ENCODE measurements at regions not wholly inside any gene's neighbourhood (a gene's known extent, or its start where the extent isn't known, plus 50 kb on each side); places are given as distances from the start of the nearest gene placed in this dataset.

- H3K4me2 ChIP-seq (ENCODE audit: low read depth, low read length) = no peak overlapping the region
- no CpG with 5 or more reads among the region's 1 CpG for WGBS, 2 experiments (ENCODE audit: extremely low coverage in 2 of 2, insufficient read length in 1 of 2)
- BruUV-seq (replicated peaks) = no TSS peak
Measured at GRCh38 chr5:145466533-145466932, 368.6 kb downstream of the PRELID2 start.

More at GRCh38 chr5:145466533-145466932, 368.6 kb downstream of the PRELID2 start:
- no peak overlapping the region for H2AK9ac ChIP-seq (replicated peaks; ENCODE audit: low read depth, low read length, poor library complexity)
- no peak overlapping the region for H3K4ac ChIP-seq (ENCODE audit: low read depth, low read length)
- H3K27me3 ChIP-seq (ENCODE audit: control insufficient read depth, insufficient read depth, low read length) = no peaks in the 10 kb centered on the region
- no peak overlapping the region for H2AK5ac ChIP-seq (ENCODE audit: low read depth, low read length)
- DNase-seq = no peak
- H2BK15ac ChIP-seq (ENCODE audit: low read depth, low read length) = no peak overlapping the region
- dilution Hi-C loops (cut with HindIII; ENCODE audit: low sequenced_read_pairs, unreplicated experiment) (no loop called here), in situ Hi-C loops (cut with MboI; ENCODE audit: low sequenced_read_pairs) (no loop called here), intact Hi-C loops (cut with micrococcal nuclease) (no loop called here)
- TF ChIP-seq MAZ (IDR thresholded peaks at IDR 0.05; ENCODE audit: borderline replicate concordance, low read depth, low read length) (no peak), NFE2L2 (IDR thresholded peaks at IDR 0.05; ENCODE audit: low read depth, low read length) (no peak), CHD1 (IDR thresholded peaks at IDR 0.05; ENCODE audit: low read depth, low read length) (no peak), FOS (IDR thresholded peaks at IDR 0.05; ENCODE audit: low read depth, low read length) (no peak), RAD21 (IDR thresholded peaks at IDR 0.05; ENCODE audit: low read length) (no peak), RFX5 (IDR thresholded peaks at IDR 0.05; ENCODE audit: low read depth, low read length) (no peak), CEBPB (IDR thresholded peaks at IDR 0.05; ENCODE audit: low read depth, low read length) (no peak), SMC3 (IDR thresholded peaks at IDR 0.05; ENCODE audit: low read depth, low read length) (no peak), MXI1 (IDR thresholded peaks at IDR 0.05; ENCODE audit: borderline replicate concordance, low read depth, low read length) (no peak), RCOR1 (IDR thresholded peaks at IDR 0.05; ENCODE audit: insufficient replicate concordance, low read length) (no peak), MAFK (IDR thresholded peaks at IDR 0.05; ENCODE audit: low read depth, low read length) (no peak)
- TF ChIP-seq, protein P1, sequence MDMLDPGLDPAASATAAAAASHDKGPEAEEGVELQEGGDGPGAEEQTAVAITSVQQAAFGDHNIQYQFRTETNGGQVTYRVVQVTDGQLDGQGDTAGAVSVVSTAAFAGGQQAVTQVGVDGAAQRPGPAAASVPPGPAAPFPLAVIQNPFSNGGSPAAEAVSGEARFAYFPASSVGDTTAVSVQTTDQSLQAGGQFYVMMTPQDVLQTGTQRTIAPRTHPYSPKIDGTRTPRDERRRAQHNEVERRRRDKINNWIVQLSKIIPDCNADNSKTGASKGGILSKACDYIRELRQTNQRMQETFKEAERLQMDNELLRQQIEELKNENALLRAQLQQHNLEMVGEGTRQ (IDR thresholded peaks at IDR 0.05; ENCODE audit: low read depth, low read length) = no peak
- TF ChIP-seq, protein P2, sequence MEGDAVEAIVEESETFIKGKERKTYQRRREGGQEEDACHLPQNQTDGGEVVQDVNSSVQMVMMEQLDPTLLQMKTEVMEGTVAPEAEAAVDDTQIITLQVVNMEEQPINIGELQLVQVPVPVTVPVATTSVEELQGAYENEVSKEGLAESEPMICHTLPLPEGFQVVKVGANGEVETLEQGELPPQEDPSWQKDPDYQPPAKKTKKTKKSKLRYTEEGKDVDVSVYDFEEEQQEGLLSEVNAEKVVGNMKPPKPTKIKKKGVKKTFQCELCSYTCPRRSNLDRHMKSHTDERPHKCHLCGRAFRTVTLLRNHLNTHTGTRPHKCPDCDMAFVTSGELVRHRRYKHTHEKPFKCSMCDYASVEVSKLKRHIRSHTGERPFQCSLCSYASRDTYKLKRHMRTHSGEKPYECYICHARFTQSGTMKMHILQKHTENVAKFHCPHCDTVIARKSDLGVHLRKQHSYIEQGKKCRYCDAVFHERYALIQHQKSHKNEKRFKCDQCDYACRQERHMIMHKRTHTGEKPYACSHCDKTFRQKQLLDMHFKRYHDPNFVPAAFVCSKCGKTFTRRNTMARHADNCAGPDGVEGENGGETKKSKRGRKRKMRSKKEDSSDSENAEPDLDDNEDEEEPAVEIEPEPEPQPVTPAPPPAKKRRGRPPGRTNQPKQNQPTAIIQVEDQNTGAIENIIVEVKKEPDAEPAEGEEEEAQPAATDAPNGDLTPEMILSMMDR (conservative IDR thresholded peaks at IDR 0.05; ENCODE audit: low read depth, low read length) = no peak
- TF ChIP-seq, protein P3, sequence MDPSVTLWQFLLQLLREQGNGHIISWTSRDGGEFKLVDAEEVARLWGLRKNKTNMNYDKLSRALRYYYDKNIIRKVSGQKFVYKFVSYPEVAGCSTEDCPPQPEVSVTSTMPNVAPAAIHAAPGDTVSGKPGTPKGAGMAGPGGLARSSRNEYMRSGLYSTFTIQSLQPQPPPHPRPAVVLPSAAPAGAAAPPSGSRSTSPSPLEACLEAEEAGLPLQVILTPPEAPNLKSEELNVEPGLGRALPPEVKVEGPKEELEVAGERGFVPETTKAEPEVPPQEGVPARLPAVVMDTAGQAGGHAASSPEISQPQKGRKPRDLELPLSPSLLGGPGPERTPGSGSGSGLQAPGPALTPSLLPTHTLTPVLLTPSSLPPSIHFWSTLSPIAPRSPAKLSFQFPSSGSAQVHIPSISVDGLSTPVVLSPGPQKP (IDR thresholded peaks at IDR 0.05; ENCODE audit: borderline replicate concordance, low read depth, low read length) = no peak
- no peak overlapping the region for H3K56ac ChIP-seq (ENCODE audit: extremely low read depth, insufficient read depth, low read length)
- H3K18ac ChIP-seq (ENCODE audit: low read depth, low read length) = no peak overlapping the region
- peaks cover 2% of the 10 kb centered on the region; the same call in 1 of the 2 replicates for H3K4me1 ChIP-seq (ENCODE audit: control insufficient read depth, insufficient read depth, low read length)
- H4K8ac ChIP-seq (ENCODE audit: low read depth in 2 of 2, low read length in 2 of 2) = no peak overlapping the region
- no peak overlapping the region for H2BK120ac ChIP-seq (ENCODE audit: low read depth, low read length)
- no peak overlapping the region for H2BK20ac ChIP-seq (ENCODE audit: low read depth, low read length)
- H3K36me3 ChIP-seq (ENCODE audit: control insufficient read depth, insufficient read depth, low read length) = no peaks in the 10 kb centered on the region
- H3K23ac ChIP-seq (ENCODE audit: low read depth, low read length) = no peak overlapping the region
- H2BK5ac ChIP-seq (ENCODE audit: low read depth, low read length, poor library complexity, severe bottlenecking) = no peak overlapping the region
- no peak overlapping the region for H4K91ac ChIP-seq (ENCODE audit: insufficient read depth, low read depth, low read length)
- no peak overlapping the region for H3K4me3 ChIP-seq (ENCODE audit: insufficient read depth, low read depth, low read length)
- no peak for ATAC-seq (ENCODE audit: low read depth)
- CTCF ChIA-PET = no interaction called here
- POLR2A ChIA-PET (ENCODE audit: unreplicated experiment) = no interaction called here
- no peak overlapping the region for H3K14ac ChIP-seq (replicated peaks; ENCODE audit: low read depth, low read length)
- H4K20me1 ChIP-seq (ENCODE audit: insufficient read depth, low read length) = no peaks in the 10 kb centered on the region
- H3K9me3 ChIP-seq (ENCODE audit: control insufficient read depth, insufficient read depth, low read length) = no peaks in the 10 kb centered on the region
- H3K27ac ChIP-seq (ENCODE audit: insufficient read depth, low read length) = no peak overlapping the region
- no peak overlapping the region for H2AFZ ChIP-seq (replicated peaks; ENCODE audit: low read length, poor library complexity)
- H4K5ac ChIP-seq (ENCODE audit: low read depth, low read length) = no peak overlapping the region
- no peaks in the 10 kb centered on the region for H3K79me1 ChIP-seq (ENCODE audit: low read depth in 1 of 2, low read length in 2 of 2)
- no peak overlapping the region for H3K9ac ChIP-seq (ENCODE audit: low read depth, low read length)
- no peaks in the 10 kb centered on the region for H3K9me1 ChIP-seq (ENCODE audit: insufficient read depth, low read length)

Measured in IMR-90 (cell line).